ENCODE measurements at regions not wholly inside any gene's neighbourhood (a gene's known extent, or its start where the extent isn't known, plus 50 kb on each side); places are given as distances from the start of the nearest gene placed in this dataset.

DNA sequence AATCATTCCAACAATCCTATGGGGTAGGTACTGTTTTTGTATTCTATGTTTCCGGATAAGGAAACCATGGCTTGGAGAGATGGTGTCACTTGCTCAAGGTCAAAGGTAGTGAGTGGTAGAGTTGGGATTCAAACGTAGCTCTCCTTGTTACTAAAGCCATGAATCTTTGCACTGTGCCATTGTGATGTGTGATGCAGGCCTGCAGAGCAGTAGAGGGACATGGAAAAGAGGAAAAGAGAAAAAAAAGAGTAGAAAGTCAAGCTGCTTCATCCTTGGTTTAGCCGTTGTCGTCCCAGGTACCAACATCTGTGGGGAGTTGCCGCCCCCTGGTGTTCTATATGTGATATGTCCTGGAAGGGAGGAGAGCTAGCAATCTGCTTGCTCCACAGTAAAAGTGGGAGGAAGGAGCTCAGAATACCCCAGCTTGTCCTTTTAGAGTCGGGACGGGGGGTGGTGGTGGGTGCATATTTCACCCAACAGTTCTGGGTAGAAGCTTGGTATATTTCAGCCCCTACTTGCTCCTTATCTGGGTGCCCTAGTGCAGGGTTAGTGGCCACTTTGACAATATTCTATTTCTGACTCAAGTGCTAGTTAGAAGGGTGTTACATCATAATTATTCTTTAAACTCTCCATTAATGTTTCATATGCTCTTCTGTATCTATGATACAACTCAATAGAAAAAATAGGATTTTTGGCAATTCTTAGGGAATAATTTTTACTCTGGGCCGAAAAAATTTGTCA is 98.4 kb downstream of the EBNA1BP2 start (continued):
- TF ChIP-seq, protein P1, sequence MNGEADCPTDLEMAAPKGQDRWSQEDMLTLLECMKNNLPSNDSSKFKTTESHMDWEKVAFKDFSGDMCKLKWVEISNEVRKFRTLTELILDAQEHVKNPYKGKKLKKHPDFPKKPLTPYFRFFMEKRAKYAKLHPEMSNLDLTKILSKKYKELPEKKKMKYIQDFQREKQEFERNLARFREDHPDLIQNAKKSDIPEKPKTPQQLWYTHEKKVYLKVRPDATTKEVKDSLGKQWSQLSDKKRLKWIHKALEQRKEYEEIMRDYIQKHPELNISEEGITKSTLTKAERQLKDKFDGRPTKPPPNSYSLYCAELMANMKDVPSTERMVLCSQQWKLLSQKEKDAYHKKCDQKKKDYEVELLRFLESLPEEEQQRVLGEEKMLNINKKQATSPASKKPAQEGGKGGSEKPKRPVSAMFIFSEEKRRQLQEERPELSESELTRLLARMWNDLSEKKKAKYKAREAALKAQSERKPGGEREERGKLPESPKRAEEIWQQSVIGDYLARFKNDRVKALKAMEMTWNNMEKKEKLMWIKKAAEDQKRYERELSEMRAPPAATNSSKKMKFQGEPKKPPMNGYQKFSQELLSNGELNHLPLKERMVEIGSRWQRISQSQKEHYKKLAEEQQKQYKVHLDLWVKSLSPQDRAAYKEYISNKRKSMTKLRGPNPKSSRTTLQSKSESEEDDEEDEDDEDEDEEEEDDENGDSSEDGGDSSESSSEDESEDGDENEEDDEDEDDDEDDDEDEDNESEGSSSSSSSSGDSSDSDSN (CRISPR knock-in tag; IDR thresholded peaks at IDR 0.05): no peak
- TF ChIP-seq, protein P2, sequence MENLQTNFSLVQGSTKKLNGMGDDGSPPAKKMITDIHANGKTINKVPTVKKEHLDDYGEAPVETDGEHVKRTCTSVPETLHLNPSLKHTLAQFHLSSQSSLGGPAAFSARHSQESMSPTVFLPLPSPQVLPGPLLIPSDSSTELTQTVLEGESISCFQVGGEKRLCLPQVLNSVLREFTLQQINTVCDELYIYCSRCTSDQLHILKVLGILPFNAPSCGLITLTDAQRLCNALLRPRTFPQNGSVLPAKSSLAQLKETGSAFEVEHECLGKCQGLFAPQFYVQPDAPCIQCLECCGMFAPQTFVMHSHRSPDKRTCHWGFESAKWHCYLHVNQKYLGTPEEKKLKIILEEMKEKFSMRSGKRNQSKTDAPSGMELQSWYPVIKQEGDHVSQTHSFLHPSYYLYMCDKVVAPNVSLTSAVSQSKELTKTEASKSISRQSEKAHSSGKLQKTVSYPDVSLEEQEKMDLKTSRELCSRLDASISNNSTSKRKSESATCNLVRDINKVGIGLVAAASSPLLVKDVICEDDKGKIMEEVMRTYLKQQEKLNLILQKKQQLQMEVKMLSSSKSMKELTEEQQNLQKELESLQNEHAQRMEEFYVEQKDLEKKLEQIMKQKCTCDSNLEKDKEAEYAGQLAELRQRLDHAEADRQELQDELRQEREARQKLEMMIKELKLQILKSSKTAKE (CRISPR knock-in tag; IDR thresholded peaks at IDR 0.05; ENCODE audit: borderline replicate concordance): no peak
- TF ChIP-seq SP140L (CRISPR knock-in tag; IDR thresholded peaks at IDR 0.05; ENCODE audit: borderline replicate concordance) (no peak), ZNF562 (CRISPR knock-in tag; IDR thresholded peaks at IDR 0.05; ENCODE audit: borderline replicate concordance) (no peak), ZSCAN20 (CRISPR knock-in tag; IDR thresholded peaks at IDR 0.05; ENCODE audit: borderline replicate concordance) (no peak), ZNF644 (CRISPR knock-in tag; IDR thresholded peaks at IDR 0.05; ENCODE audit: low read depth) (peak; percentile 26; the same call in 1 of the 2 replicates), GZF1 (CRISPR knock-in tag; IDR thresholded peaks at IDR 0.05) (no peak), KLF9 (CRISPR knock-in tag; IDR thresholded peaks at IDR 0.05; ENCODE audit: low read depth) (no peak), TOPORS (CRISPR knock-in tag; IDR thresholded peaks at IDR 0.05) (no peak), ZNF224 (CRISPR knock-in tag; IDR thresholded peaks at IDR 0.05) (no peak), MIER2 (CRISPR knock-in tag; IDR thresholded peaks at IDR 0.05) (no peak), TBX3 (IDR thresholded peaks at IDR 0.05; ENCODE audit: borderline replicate concordance) (no peak), ZSCAN12 (CRISPR knock-in tag; IDR thresholded peaks at IDR 0.05) (no peak)
- TF ChIP-seq, protein P3, sequence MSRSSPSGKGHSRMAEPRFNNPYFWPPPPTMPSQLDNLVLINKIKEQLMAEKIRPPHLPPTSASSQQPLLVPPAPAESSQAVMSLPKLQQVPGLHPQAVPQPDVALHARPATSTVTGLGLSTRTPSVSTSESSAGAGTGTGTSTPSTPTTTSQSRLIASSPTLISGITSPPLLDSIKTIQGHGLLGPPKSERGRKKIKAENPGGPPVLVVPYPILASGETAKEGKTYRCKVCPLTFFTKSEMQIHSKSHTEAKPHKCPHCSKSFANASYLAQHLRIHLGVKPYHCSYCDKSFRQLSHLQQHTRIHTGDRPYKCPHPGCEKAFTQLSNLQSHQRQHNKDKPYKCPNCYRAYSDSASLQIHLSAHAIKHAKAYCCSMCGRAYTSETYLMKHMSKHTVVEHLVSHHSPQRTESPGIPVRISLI (CRISPR knock-in tag; IDR thresholded peaks at IDR 0.05; ENCODE audit: borderline replicate concordance): peak; percentile 60; the same call in 1 of the 2 replicates
- TF ChIP-seq, protein P4, sequence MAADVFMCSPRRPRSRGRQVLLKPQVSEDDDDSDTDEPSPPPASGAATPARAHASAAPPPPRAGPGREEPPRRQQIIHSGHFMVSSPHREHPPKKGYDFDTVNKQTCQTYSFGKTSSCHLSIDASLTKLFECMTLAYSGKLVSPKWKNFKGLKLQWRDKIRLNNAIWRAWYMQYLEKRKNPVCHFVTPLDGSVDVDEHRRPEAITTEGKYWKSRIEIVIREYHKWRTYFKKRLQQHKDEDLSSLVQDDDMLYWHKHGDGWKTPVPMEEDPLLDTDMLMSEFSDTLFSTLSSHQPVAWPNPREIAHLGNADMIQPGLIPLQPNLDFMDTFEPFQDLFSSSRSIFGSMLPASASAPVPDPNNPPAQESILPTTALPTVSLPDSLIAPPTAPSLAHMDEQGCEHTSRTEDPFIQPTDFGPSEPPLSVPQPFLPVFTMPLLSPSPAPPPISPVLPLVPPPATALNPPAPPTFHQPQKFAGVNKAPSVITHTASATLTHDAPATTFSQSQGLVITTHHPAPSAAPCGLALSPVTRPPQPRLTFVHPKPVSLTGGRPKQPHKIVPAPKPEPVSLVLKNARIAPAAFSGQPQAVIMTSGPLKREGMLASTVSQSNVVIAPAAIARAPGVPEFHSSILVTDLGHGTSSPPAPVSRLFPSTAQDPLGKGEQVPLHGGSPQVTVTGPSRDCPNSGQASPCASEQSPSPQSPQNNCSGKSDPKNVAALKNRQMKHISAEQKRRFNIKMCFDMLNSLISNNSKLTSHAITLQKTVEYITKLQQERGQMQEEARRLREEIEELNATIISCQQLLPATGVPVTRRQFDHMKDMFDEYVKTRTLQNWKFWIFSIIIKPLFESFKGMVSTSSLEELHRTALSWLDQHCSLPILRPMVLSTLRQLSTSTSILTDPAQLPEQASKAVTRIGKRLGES (CRISPR knock-in tag; IDR thresholded peaks at IDR 0.05; ENCODE audit: borderline replicate concordance): no peak
- TF ChIP-seq, protein P5, sequence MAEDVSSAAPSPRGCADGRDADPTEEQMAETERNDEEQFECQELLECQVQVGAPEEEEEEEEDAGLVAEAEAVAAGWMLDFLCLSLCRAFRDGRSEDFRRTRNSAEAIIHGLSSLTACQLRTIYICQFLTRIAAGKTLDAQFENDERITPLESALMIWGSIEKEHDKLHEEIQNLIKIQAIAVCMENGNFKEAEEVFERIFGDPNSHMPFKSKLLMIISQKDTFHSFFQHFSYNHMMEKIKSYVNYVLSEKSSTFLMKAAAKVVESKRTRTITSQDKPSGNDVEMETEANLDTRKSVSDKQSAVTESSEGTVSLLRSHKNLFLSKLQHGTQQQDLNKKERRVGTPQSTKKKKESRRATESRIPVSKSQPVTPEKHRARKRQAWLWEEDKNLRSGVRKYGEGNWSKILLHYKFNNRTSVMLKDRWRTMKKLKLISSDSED (CRISPR knock-in tag; IDR thresholded peaks at IDR 0.05): no peak

All from HepG2 (cell line).